ENCODE measurements at regions not wholly inside any gene's neighbourhood (a gene's known extent, or its start where the extent isn't known, plus 50 kb on each side); places are given as distances from the start of the nearest gene placed in this dataset.

DNA sequence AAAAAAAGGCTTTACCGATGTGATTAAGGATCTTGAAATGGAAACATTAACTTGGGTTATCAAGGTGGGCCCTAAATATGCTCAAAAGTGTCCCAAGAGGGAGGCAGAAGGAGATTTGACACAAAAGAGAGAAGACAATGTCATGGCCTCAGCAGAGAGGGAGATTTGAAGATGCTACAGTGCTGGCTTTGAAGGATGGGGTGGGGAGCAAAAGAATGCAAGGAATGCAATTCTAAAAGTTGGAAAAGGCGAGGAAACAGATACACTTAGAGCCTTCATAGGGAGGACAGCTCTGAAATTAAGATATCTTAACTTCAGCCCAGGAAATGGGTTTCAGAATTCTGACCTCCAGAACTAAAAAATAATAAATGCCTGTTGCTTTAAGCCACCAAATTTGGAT is 314.5 kb upstream of the CCDC54 start:
- DNase-seq, result no peak
- 56 to 62% (median 61%) methylated on average over 2 of the region's 2 CpGs for WGBS, 3 donors
- intact Hi-C loops (cut with DNase I), result loop anchor here (5.0 to 10.0 kb wide), 3 partner anchors 235 to 1378 kb away; no protein-coding TSS in a partner anchor
- H3K27ac ChIP-seq, result no peak overlapping the region
- TF ChIP-seq, protein P1, sequence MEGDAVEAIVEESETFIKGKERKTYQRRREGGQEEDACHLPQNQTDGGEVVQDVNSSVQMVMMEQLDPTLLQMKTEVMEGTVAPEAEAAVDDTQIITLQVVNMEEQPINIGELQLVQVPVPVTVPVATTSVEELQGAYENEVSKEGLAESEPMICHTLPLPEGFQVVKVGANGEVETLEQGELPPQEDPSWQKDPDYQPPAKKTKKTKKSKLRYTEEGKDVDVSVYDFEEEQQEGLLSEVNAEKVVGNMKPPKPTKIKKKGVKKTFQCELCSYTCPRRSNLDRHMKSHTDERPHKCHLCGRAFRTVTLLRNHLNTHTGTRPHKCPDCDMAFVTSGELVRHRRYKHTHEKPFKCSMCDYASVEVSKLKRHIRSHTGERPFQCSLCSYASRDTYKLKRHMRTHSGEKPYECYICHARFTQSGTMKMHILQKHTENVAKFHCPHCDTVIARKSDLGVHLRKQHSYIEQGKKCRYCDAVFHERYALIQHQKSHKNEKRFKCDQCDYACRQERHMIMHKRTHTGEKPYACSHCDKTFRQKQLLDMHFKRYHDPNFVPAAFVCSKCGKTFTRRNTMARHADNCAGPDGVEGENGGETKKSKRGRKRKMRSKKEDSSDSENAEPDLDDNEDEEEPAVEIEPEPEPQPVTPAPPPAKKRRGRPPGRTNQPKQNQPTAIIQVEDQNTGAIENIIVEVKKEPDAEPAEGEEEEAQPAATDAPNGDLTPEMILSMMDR (IDR thresholded peaks at IDR 0.05), result no peak
- H3K4me1 ChIP-seq, result peaks cover 5% of the 10 kb centered on the region
- H3K36me3 ChIP-seq (ENCODE audit: insufficient read depth in 1 of 2, low read depth in 1 of 2), result no peaks in the 10 kb centered on the region
- H3K4me3 ChIP-seq, result no peak overlapping the region
- ATAC-seq, result no peak
- H3K27me3 ChIP-seq (ENCODE audit: insufficient read depth in 3 of 3, low read length in 2 of 3), result no peaks in the 10 kb centered on the region
- H3K9me3 ChIP-seq, result no peaks in the 10 kb centered on the region

DNA sequence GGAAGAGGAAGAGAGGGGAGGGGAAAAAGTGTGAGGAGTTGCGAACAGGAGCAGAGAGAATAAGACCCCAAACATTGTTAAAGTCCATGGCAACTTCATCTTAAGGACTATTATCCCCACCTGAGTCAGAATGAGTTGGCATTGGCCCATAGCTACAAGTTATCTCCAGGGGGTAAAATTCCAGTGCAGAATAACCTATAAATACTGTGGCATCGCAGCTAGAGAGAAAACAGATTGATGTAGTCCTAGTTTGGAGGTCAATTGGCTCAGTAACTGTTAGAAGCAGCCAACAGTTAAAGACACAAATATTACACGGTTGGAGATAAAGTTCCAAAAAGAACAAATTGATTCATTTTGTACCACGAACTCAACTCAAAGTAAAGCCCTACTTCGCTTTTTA is 313.9 kb upstream of the CCDC54 start:
- ATAC-seq (no peak), DNase-seq (no peak)
- H3K27ac ChIP-seq, result no peak overlapping the region
- H3K4me3 ChIP-seq, result no peak overlapping the region
- H3K4me1 ChIP-seq, result peaks cover 5% of the 10 kb centered on the region
- no peaks in the 10 kb centered on the region for H3K9me3 ChIP-seq
- intact Hi-C loops (cut with DNase I), result loop anchor here (5.0 to 10.0 kb wide), 3 partner anchors 236 to 1379 kb away; no protein-coding TSS in a partner anchor
- no peaks in the 10 kb centered on the region for H3K36me3 ChIP-seq (ENCODE audit: insufficient read depth in 1 of 2, low read depth in 1 of 2)
- TF ChIP-seq, protein P1 (IDR thresholded peaks at IDR 0.05), result no peak
- no peaks in the 10 kb centered on the region for H3K27me3 ChIP-seq (ENCODE audit: insufficient read depth in 3 of 3, low read length in 2 of 3)
- 47 to 66% (median 50%) methylated on average over 5 of the region's 5 CpGs for WGBS, 3 donors

DNA sequence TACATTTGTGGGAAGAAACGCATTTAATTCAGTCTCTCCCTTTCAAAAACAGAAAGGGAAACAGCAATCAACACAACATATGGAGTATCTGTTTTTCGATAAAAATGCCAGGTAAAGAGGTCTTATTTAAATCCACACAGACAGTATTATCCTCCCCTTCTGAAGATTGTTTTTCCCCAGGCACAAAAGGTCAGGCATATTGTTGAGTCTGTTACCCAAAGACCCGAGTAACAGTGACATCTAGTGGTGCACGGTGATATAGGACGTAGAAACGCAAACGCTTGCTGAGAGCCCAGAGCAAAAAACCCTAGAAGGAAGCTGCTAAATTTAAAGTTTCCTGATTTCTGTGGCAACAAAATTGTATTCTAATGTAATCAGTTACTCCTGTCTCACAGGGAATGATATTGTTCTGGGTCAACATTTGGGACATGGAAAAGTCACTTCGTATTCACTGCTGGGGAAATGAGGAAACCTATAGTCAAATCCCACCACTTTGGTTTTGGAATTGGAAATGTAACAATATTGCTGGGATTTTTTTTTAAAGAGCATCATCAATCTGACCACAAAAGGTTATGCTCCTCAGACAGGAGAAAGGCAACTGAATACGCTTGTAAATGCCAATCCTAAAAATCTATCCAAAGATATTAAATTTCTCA is 312.7 kb upstream of the CCDC54 start:
- peak in 1 of 2 donors; percentile 22 for DNase-seq
- no peak overlapping the region for H3K4me3 ChIP-seq
- H3K4me1 ChIP-seq, result peaks cover 5% of the 10 kb centered on the region
- ATAC-seq, result peak; percentile 74 to 92 (median 84)
- H3K27me3 ChIP-seq (ENCODE audit: insufficient read depth in 3 of 3, low read length in 2 of 3), result no peaks in the 10 kb centered on the region
- TF ChIP-seq, protein P1 (IDR thresholded peaks at IDR 0.05), result peak; percentile 79
- intact Hi-C loops (cut with DNase I), result loop anchor here (5.0 to 10.0 kb wide), 3 partner anchors 237 to 1380 kb away; no protein-coding TSS in a partner anchor
- H3K36me3 ChIP-seq (ENCODE audit: insufficient read depth in 1 of 2, low read depth in 1 of 2), result no peaks in the 10 kb centered on the region
- H3K9me3 ChIP-seq, result no peaks in the 10 kb centered on the region
- no peak overlapping the region for H3K27ac ChIP-seq
- 13 to 14% (median 13%) methylated on average over 9 of the region's 9 CpGs for whole genome bisulfite sequencing, 3 donors

DNA sequence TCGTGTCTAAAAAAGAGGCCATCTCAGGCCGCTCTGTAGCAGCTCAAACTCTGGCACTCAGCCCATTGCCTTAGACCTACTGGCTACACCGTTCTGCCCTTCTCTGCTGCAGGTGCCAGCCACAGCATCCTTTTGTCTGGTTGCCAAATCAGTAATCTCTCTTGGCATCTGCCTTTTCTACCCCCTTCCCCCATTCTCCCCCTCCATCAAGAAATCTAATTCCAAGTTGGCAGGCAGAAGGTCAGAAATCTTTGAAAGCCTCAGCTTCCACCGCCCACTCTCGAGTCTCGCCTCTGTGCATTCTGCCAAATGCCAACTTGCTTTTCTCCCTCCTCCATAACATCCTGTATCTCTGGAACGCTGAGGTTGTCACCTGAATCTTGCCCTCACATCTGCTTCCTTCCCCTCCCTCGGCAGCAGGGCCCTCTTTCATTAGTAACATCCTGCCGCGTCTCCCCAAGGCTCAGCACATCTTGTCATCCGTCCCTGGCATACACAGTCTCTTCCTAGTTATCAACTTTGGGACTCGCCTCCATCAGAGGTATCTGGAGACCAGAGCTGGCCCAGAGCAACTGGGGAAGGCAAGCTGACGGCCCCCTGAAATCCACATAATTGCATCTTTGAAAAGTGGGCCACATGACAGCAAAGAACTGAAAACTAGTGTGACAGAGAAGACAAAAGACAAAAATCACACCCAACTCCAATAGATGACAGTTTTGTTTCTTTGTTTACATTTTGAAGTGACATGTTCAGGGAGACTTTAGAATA is 312.0 kb upstream of the CCDC54 start:
- TF ChIP-seq, protein P1 (IDR thresholded peaks at IDR 0.05), result no peak
- Histone ChIP-seq H3K9me3 (no peaks in the 10 kb centered on the region), H3K36me3 (ENCODE audit: insufficient read depth in 1 of 2, low read depth in 1 of 2) (no peaks in the 10 kb centered on the region), H3K4me3 (no peak overlapping the region), H3K27me3 (ENCODE audit: insufficient read depth in 3 of 3, low read length in 2 of 3) (no peaks in the 10 kb centered on the region), H3K27ac (no peak overlapping the region), H3K4me1 (peaks cover 5% of the 10 kb centered on the region)
- intact Hi-C loops (cut with DNase I), result loop anchor here (10.0 kb wide), 2 partner anchors 240 to 1380 kb away; no protein-coding TSS in a partner anchor
- 13 to 18% (median 15%) methylated on average over 13 of the region's 13 CpGs for WGBS, 3 donors
- ATAC-seq (no peak), DNase-seq (peak in 1 of 2 donors; percentile 15)
